Endothelial cell of umbilical vein (primary cell): ENCODE measurements at regions not wholly inside any gene's neighbourhood (a gene's known extent, or its start where the extent isn't known, plus 50 kb on each side); places are given as distances from the start of the nearest gene placed in this dataset.

Experiments used
- BruUV-seq: library from RNA; stranded (reverse); fragments of 400-500 nt; replicated peaks from 2 replicates; lab custom pipeline; 2021; lab: Mats Ljungman, UMichigan
- CTCF ChIA-PET: fragments of 300-600, 350-600 bp; sonication (Branson Sonifier 250); formaldehyde crosslinking; loops from one replicate; lab custom pipeline; 2021; ENCODE audit warnings: antibody characterized with exemption, inconsistent platforms; lab: Charles Lee
- POLR2A ChIA-PET: fragments of 300-600, 350-600 bp; sonication (Branson Sonifier 250); formaldehyde crosslinking; loops from one replicate; lab custom pipeline; 2021; ENCODE audit warnings: antibody characterized with exemption, inconsistent platforms; lab: Charles Lee
- DNase-seq: peaks from one replicate; pipeline ENCODE4 v3.0.0-alpha.2; 2011; ENCODE audit warnings: low read depth, low spot score
- FAIRE-seq: peaks from 2 replicates; lab custom pipeline; 2011; peaks lifted over from hg19 to GRCh38; lab: Jason Lieb, UNC
- H2AFZ ChIP-seq: 2 replicates; pipeline ENCODE4 v1.6.0; 2012; ENCODE audit warnings: low read depth, low read length, control low read depth, inconsistent platforms
- H3K27ac ChIP-seq: 2 replicates; pipeline ENCODE4 v1.5.1; 2011; ENCODE audit warnings: low read depth, mild to moderate bottlenecking, control low read depth, low read length, moderate library complexity; ENCODE audit not compliant: insufficient read depth
- H3K27me3 ChIP-seq, 2 experiments: 2 replicates each; pipeline versions ENCODE4 v1.6.0 to v1.6.1; 2011; ENCODE audit warnings: low read length in 2 of 2, mixed read lengths in 1 of 2; ENCODE audit not compliant: control insufficient read depth in 2 of 2, insufficient read depth in 2 of 2
- H3K36me3 ChIP-seq, 2 experiments: 2 replicates in 1 of 2; 3 replicates in 1 of 2; pipeline ENCODE4 v1.5.1; 2011; ENCODE audit warnings: low read length in 2 of 2, mild to moderate bottlenecking in 1 of 2, moderate library complexity in 1 of 2; ENCODE audit not compliant: control insufficient read depth in 2 of 2, insufficient read depth in 2 of 2; ENCODE audit errors: extremely low read depth in 1 of 2
- H3K4me1 ChIP-seq: 3 replicates; pipeline ENCODE4 v1.5.1; 2011; ENCODE audit warnings: mild to moderate bottlenecking, low read length; ENCODE audit not compliant: control insufficient read depth, insufficient read depth; ENCODE audit errors: extremely low read depth
- H3K4me2 ChIP-seq: 2 replicates; pipeline ENCODE4 v1.6.1; 2011; ENCODE audit warnings: low read length, control low read depth, mixed read lengths; ENCODE audit not compliant: insufficient read depth
- H3K4me3 ChIP-seq, 3 experiments: fragments of 200-600 bp in 1 of 3; sonication (generic), shearing (Covaris generic) in 1 of 3; replicated peaks in 1 of 3; 2 replicates each; pipeline ENCODE4 v1.5.1; 2011 to 2016; ENCODE audit warnings: control low read depth in 3 of 3, low read length in 3 of 3, mild to moderate bottlenecking in 2 of 3, inconsistent platforms in 1 of 3, low read depth in 1 of 3, moderate library complexity in 1 of 3; ENCODE audit not compliant: insufficient read depth in 1 of 3
- H3K79me2 ChIP-seq: 2 replicates; pipeline ENCODE4 v1.6.0; 2012; ENCODE audit warnings: low read length, inconsistent platforms; ENCODE audit not compliant: control insufficient read depth, insufficient read depth
- H3K9ac ChIP-seq: replicated peaks from 2 replicates; pipeline ENCODE3; 2011; ENCODE audit warnings: low read length, control low read depth; ENCODE audit not compliant: insufficient read depth; ENCODE audit errors: extremely low read depth
- H3K9me1 ChIP-seq: replicated peaks from 3 replicates; pipeline ENCODE4 v1.6.0; 2011; ENCODE audit warnings: mild to moderate bottlenecking, low read length; ENCODE audit not compliant: control insufficient read depth, insufficient read depth; ENCODE audit errors: extremely low read depth
- H3K9me3 ChIP-seq: replicated peaks from 2 replicates; pipeline ENCODE4 v1.5.1; 2012; ENCODE audit warnings: low read length, inconsistent platforms; ENCODE audit not compliant: control insufficient read depth, insufficient read depth
- H4K20me1 ChIP-seq: replicated peaks from 2 replicates; pipeline ENCODE3; 2011; ENCODE audit warnings: mild to moderate bottlenecking, low read length; ENCODE audit not compliant: control insufficient read depth, insufficient read depth; ENCODE audit errors: extremely low read depth
- EZH2 ChIP-seq: IDR thresholded peaks from 2 replicates; pipeline ENCODE4 v1.6.1; 2012; ENCODE audit warnings: borderline replicate concordance, low read depth, mild to moderate bottlenecking, moderate library complexity, low read length, inconsistent platforms; ENCODE audit not compliant: severe bottlenecking
- FOS ChIP-seq: IDR thresholded peaks from 2 replicates; pipeline ENCODE4 v1.6.1; 2011; ENCODE audit warnings: mild to moderate bottlenecking, low read length, moderate library complexity, borderline replicate concordance; ENCODE audit not compliant: insufficient read depth
- GATA2 ChIP-seq: IDR thresholded peaks from 2 replicates; pipeline ENCODE4 v1.7.0; 2011; ENCODE audit warnings: low read depth, mild to moderate bottlenecking, moderate library complexity, mixed read lengths, low read length; ENCODE audit not compliant: insufficient read length, insufficient read depth
- JUN ChIP-seq: IDR thresholded peaks from 2 replicates; pipeline ENCODE4 v1.6.1; 2011; ENCODE audit warnings: borderline replicate concordance, low read depth; ENCODE audit not compliant: insufficient read length, insufficient read depth
- MYC ChIP-seq: IDR thresholded peaks from one replicate; pipeline ENCODE4 v1.6.1; 2011; ENCODE audit warnings: mild to moderate bottlenecking, low read depth, low read length
- POLR2A ChIP-seq: IDR thresholded peaks from 2 replicates; pipeline ENCODE4 v1.6.1; 2012; ENCODE audit warnings: low read depth, mild to moderate bottlenecking, control low read depth, low read length
- POLR2AphosphoS5 ChIP-seq: IDR thresholded peaks from 2 replicates; pipeline ENCODE4 v1.6.1; 2012; ENCODE audit warnings: low read depth, mild to moderate bottlenecking, control low read depth, low read length, moderate library complexity; ENCODE audit not compliant: insufficient read depth
- dilution Hi-C: fragments of 300-500 bp; cut with MboI; formaldehyde crosslinking; loops from one replicate; pipeline ENCODE4 v1.15.0; 2019; ENCODE audit warnings: low sequenced_read_pairs; ENCODE audit not compliant: extremely low pct_ligation_motif_present
- intact Hi-C: fragments of 100-400 bp; cut with micrococcal nuclease; formaldehyde crosslinking; loops from one replicate; pipeline ENCODE4 v1.10.0; 2022
- TF ChIP-seq, protein P1 (sequence below), 2 donors: IDR thresholded peaks; 1 replicate in 1 of 2; 2 replicates in 1 of 2; pipeline ENCODE4 v1.5.1; 2011; ENCODE audit warnings: low read length in 2 of 2, mild to moderate bottlenecking in 2 of 2, moderate library complexity in 2 of 2, control low read depth in 1 of 2, inconsistent platforms in 1 of 2, low read depth in 1 of 2; ENCODE audit not compliant: insufficient read depth in 1 of 2; ENCODE audit errors: extremely low read depth in 1 of 2

DNA sequence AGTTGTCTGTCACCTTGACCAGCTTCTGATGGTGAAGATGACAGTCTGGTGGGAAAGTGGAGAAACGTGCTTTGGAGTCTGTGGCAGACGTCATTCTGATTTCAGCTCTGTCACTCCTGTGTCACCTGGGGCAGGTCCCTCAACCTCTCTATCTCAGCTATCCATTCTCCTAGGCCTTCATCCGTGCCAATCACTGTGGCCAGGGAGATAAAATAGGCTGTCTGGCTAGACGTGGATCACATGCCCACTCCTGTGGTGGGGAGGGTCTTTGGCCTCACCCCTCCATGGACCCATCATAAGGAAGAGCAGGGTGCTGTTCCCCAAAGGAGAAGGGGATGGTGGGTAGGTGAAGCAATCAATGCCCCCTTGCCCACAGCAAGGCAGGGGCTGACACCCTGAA is 140.3 kb downstream of the ACTL8 start:
- Histone ChIP-seq H3K9ac (no peak overlapping the region), H3K4me1 (no peaks in the 10 kb centered on the region), H3K27me3 (no peaks in the 10 kb centered on the region), H3K36me3 (no peaks in the 10 kb centered on the region), H3K27ac (no peak overlapping the region), H3K4me2 (no peak overlapping the region), H2AFZ (no peak overlapping the region), H3K9me1 (no peaks in the 10 kb centered on the region), H3K79me2 (no peaks in the 10 kb centered on the region), H3K9me3 (no peaks in the 10 kb centered on the region), H3K4me3 (no peak overlapping the region), H4K20me1 (no peaks in the 10 kb centered on the region)
- FAIRE-seq = no peak
- TF ChIP-seq, protein P1, sequence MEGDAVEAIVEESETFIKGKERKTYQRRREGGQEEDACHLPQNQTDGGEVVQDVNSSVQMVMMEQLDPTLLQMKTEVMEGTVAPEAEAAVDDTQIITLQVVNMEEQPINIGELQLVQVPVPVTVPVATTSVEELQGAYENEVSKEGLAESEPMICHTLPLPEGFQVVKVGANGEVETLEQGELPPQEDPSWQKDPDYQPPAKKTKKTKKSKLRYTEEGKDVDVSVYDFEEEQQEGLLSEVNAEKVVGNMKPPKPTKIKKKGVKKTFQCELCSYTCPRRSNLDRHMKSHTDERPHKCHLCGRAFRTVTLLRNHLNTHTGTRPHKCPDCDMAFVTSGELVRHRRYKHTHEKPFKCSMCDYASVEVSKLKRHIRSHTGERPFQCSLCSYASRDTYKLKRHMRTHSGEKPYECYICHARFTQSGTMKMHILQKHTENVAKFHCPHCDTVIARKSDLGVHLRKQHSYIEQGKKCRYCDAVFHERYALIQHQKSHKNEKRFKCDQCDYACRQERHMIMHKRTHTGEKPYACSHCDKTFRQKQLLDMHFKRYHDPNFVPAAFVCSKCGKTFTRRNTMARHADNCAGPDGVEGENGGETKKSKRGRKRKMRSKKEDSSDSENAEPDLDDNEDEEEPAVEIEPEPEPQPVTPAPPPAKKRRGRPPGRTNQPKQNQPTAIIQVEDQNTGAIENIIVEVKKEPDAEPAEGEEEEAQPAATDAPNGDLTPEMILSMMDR (IDR thresholded peaks at IDR 0.05; ENCODE audit: extremely low read depth in 1 of 2, insufficient read depth in 1 of 2, low read depth in 1 of 2, low read length in 2 of 2) = no peak
- TF ChIP-seq JUN = no peak
- TF ChIP-seq POLR2AphosphoS5 = no peak
- TF ChIP-seq MYC = no peak
- no peak for TF ChIP-seq POLR2A
- TF ChIP-seq EZH2 = no peak
- TF ChIP-seq GATA2 = no peak
- no peak for TF ChIP-seq FOS
- POLR2A ChIA-PET = no interaction called here
- CTCF ChIA-PET = no interaction called here
- no TSS peak for BruUV-seq
- intact Hi-C loops = no loop called here
- dilution Hi-C loops = no loop called here
- no peak for DNase-seq
